Liver (tissue), 8 donors: ENCODE measurements at regions not wholly inside any gene's neighbourhood (a gene's known extent, or its start where the extent isn't known, plus 50 kb on each side); places are given as distances from the start of the nearest gene placed in this dataset.

ENCODE experiments used
- DNase-seq: peaks from one replicate; pipeline ENCODE4 v3.0.0-alpha.2; 2017; ENCODE audit warnings: low spot score
- H3K27ac ChIP-seq, 2 donors: one replicate each; pipeline ENCODE4 v1.7.0; 2013; ENCODE audit warnings: inconsistent platforms in 2 of 2, low read length in 2 of 2, control low read depth in 1 of 2, low read depth in 1 of 2, mild to moderate bottlenecking in 1 of 2
- H3K27me3 ChIP-seq, 4 donors: one replicate each; pipeline versions ENCODE4 v1.6.1 to v1.7.0; 2013; ENCODE audit warnings: low read length in 3 of 4, inconsistent platforms in 1 of 4, mild to moderate bottlenecking in 1 of 4, moderate library complexity in 1 of 4; ENCODE audit not compliant: control insufficient read depth in 4 of 4, insufficient read depth in 4 of 4
- H3K36me3 ChIP-seq, 4 donors: one replicate each; pipeline versions ENCODE4 v1.6.1 to v1.7.0; 2013; ENCODE audit warnings: low read length in 3 of 4, mild to moderate bottlenecking in 3 of 4, low read depth in 1 of 4, moderate library complexity in 1 of 4; ENCODE audit not compliant: control insufficient read depth in 4 of 4, insufficient read depth in 3 of 4
- H3K4me1 ChIP-seq, 4 donors: one replicate each; pipeline versions ENCODE4 v1.6.1 to v1.7.0; 2013; ENCODE audit warnings: low read length in 3 of 4, mild to moderate bottlenecking in 3 of 4, moderate library complexity in 1 of 4; ENCODE audit not compliant: control insufficient read depth in 4 of 4, insufficient read depth in 4 of 4
- H3K4me3 ChIP-seq, 3 donors: one replicate each; pipeline versions ENCODE4 v1.6.1 to v1.7.0; 2013; ENCODE audit warnings: low read length in 3 of 3, control low read depth in 1 of 3, low read depth in 1 of 3, mild to moderate bottlenecking in 1 of 3
- H3K9ac ChIP-seq, 2 donors: one replicate each; pipeline ENCODE4 v1.7.0; 2013; ENCODE audit warnings: low read length in 2 of 2, mild to moderate bottlenecking in 2 of 2, moderate library complexity in 2 of 2, control low read depth in 1 of 2, low read depth in 1 of 2
- H3K9me3 ChIP-seq, 4 donors: one replicate each; pipeline versions ENCODE4 v1.6.1 to v1.7.0; 2013; ENCODE audit warnings: low read length in 3 of 4; ENCODE audit not compliant: control insufficient read depth in 4 of 4
- EGR1 ChIP-seq, 2 donors: IDR thresholded peaks; 2 replicates each; pipeline ENCODE4 v1.6.1; 2016 to 2018; ENCODE audit warnings: antibody characterized with exemption in 2 of 2, low read depth in 2 of 2
- FOXA1 ChIP-seq: IDR thresholded peaks from 2 replicates; pipeline ENCODE4 v1.6.1; 2016; ENCODE audit warnings: antibody characterized with exemption
- FOXA2 ChIP-seq: IDR thresholded peaks from 2 replicates; pipeline ENCODE4 v1.6.1; 2016; ENCODE audit warnings: antibody characterized with exemption
- HNF4A ChIP-seq, 2 donors: conservative IDR thresholded peaks; 2 replicates each; pipeline ENCODE4 v1.6.1; 2016; ENCODE audit warnings: antibody characterized with exemption in 2 of 2, mild to moderate bottlenecking in 2 of 2
- HNF4G ChIP-seq: IDR thresholded peaks from 2 replicates; pipeline ENCODE4 v1.6.1; 2016; ENCODE audit warnings: antibody characterized with exemption
- JUND ChIP-seq, 2 donors: IDR thresholded peaks; 2 replicates each; pipeline ENCODE4 v1.6.1; 2016; ENCODE audit warnings: antibody characterized with exemption in 2 of 2
- NR2F2 ChIP-seq: IDR thresholded peaks from 2 replicates; pipeline ENCODE4 v1.6.1; 2016; ENCODE audit warnings: antibody characterized with exemption
- RAD21 ChIP-seq, 2 donors: IDR thresholded peaks; 2 replicates each; pipeline ENCODE4 v1.6.1; 2016; ENCODE audit warnings: antibody characterized with exemption in 2 of 2, mild to moderate bottlenecking in 2 of 2
- RXRA ChIP-seq, 2 donors: IDR thresholded peaks; 2 replicates each; pipeline ENCODE4 v1.6.1; 2017 to 2018; ENCODE audit warnings: antibody characterized with exemption in 2 of 2, mild to moderate bottlenecking in 1 of 2
- SP1 ChIP-seq: IDR thresholded peaks from 2 replicates; pipeline ENCODE4 v1.6.1; 2018; ENCODE audit warnings: antibody characterized with exemption, mild to moderate bottlenecking
- TAF1 ChIP-seq: conservative IDR thresholded peaks from 2 replicates; pipeline ENCODE4 v1.6.1; 2016; ENCODE audit warnings: antibody characterized with exemption, mild to moderate bottlenecking
- YY1 ChIP-seq: IDR thresholded peaks from 2 replicates; pipeline ENCODE4 v1.6.1; 2016; ENCODE audit warnings: antibody characterized with exemption, mild to moderate bottlenecking
- WGBS: extraction: QIAGEN DNeasy Blood & Tissue Kit; methylation state at CpG from one replicate; pipeline ENCODE4 v1.1.7; 2013; 5-methylcytosine and 5-hydroxymethylcytosine counted together
- TF ChIP-seq, protein P1 (sequence below): IDR thresholded peaks from 2 replicates; pipeline ENCODE4 v1.6.1; 2016; ENCODE audit warnings: antibody characterized with exemption
- TF ChIP-seq, protein P2 (sequence below): fragments of 150-350 bp; IDR thresholded peaks from 2 replicates; pipeline ENCODE4 v1.5.1; 2017; ENCODE audit warnings: improper control_type of control experiment, low read depth, low read length; ENCODE audit not compliant: missing input control
- TF ChIP-seq, protein P3 (sequence below): IDR thresholded peaks from 2 replicates; pipeline ENCODE4 v1.6.1; 2016; ENCODE audit warnings: antibody characterized with exemption
- TF ChIP-seq, protein P4 (sequence below): IDR thresholded peaks from 2 replicates; pipeline ENCODE4 v1.6.1; 2016; ENCODE audit warnings: antibody characterized with exemption, mild to moderate bottlenecking
- TF ChIP-seq, protein P5 (sequence below): IDR thresholded peaks from 2 replicates; pipeline ENCODE4 v1.6.1; 2016; ENCODE audit warnings: antibody characterized with exemption
- donor health status: healthy.
- donor health status: healthy.
- donor health status: healthy.
- donor health status: healthy.
- donor health status: healthy.

DNA sequence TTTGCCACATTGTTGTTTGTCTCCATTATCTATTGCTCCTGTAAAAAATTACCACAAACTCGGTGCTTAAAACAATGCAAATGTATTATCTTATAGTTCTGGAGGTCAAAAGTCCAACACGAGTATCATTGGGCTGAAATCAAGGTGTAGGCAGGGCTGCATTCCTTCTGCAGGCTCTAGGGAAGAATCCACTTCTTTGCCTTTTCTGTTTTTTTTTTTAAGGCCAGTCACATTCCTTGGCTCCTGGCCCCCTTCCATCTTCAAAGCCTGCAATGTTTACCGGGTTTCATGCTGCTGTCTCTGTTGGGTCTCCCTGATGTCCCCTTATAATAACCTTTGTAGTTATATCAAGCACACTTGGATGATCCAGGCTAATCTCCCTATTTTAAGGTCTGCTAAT is 212.7 kb downstream of the PTBP2 start:
- Histone ChIP-seq H3K9ac (no peak overlapping the region), H3K36me3 (no peaks in the 10 kb centered on the region), H3K27ac (no peak overlapping the region), H3K27me3 (no peaks in the 10 kb centered on the region), H3K4me1 (no peaks in the 10 kb centered on the region), H3K9me3 (peaks cover 0 to 1% (median 0%) of the 10 kb centered on the region in 4 donors), H3K4me3 (no peak overlapping the region)
- TF ChIP-seq, protein P1, sequence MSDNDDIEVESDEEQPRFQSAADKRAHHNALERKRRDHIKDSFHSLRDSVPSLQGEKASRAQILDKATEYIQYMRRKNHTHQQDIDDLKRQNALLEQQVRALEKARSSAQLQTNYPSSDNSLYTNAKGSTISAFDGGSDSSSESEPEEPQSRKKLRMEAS, result no peak
- TF ChIP-seq FOXA1 (no peak), EGR1 (IDR thresholded peaks at IDR 0.05; ENCODE audit: low read depth in 2 of 2) (no peak), YY1 (no peak), TAF1 (no peak), JUND (IDR thresholded peaks at IDR 0.05) (no peak), RAD21 (IDR thresholded peaks at IDR 0.05) (no peak), SP1 (no peak), FOXA2 (no peak), HNF4A (conservative IDR thresholded peaks at IDR 0.05) (no peak), HNF4G (no peak), RXRA (IDR thresholded peaks at IDR 0.05) (no peak), NR2F2 (no peak)
- TF ChIP-seq, protein P2, sequence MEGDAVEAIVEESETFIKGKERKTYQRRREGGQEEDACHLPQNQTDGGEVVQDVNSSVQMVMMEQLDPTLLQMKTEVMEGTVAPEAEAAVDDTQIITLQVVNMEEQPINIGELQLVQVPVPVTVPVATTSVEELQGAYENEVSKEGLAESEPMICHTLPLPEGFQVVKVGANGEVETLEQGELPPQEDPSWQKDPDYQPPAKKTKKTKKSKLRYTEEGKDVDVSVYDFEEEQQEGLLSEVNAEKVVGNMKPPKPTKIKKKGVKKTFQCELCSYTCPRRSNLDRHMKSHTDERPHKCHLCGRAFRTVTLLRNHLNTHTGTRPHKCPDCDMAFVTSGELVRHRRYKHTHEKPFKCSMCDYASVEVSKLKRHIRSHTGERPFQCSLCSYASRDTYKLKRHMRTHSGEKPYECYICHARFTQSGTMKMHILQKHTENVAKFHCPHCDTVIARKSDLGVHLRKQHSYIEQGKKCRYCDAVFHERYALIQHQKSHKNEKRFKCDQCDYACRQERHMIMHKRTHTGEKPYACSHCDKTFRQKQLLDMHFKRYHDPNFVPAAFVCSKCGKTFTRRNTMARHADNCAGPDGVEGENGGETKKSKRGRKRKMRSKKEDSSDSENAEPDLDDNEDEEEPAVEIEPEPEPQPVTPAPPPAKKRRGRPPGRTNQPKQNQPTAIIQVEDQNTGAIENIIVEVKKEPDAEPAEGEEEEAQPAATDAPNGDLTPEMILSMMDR, result no peak
- TF ChIP-seq, protein P3, sequence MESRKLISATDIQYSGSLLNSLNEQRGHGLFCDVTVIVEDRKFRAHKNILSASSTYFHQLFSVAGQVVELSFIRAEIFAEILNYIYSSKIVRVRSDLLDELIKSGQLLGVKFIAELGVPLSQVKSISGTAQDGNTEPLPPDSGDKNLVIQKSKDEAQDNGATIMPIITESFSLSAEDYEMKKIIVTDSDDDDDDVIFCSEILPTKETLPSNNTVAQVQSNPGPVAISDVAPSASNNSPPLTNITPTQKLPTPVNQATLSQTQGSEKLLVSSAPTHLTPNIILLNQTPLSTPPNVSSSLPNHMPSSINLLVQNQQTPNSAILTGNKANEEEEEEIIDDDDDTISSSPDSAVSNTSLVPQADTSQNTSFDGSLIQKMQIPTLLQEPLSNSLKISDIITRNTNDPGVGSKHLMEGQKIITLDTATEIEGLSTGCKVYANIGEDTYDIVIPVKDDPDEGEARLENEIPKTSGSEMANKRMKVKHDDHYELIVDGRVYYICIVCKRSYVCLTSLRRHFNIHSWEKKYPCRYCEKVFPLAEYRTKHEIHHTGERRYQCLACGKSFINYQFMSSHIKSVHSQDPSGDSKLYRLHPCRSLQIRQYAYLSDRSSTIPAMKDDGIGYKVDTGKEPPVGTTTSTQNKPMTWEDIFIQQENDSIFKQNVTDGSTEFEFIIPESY, result no peak
- TF ChIP-seq, protein P4, sequence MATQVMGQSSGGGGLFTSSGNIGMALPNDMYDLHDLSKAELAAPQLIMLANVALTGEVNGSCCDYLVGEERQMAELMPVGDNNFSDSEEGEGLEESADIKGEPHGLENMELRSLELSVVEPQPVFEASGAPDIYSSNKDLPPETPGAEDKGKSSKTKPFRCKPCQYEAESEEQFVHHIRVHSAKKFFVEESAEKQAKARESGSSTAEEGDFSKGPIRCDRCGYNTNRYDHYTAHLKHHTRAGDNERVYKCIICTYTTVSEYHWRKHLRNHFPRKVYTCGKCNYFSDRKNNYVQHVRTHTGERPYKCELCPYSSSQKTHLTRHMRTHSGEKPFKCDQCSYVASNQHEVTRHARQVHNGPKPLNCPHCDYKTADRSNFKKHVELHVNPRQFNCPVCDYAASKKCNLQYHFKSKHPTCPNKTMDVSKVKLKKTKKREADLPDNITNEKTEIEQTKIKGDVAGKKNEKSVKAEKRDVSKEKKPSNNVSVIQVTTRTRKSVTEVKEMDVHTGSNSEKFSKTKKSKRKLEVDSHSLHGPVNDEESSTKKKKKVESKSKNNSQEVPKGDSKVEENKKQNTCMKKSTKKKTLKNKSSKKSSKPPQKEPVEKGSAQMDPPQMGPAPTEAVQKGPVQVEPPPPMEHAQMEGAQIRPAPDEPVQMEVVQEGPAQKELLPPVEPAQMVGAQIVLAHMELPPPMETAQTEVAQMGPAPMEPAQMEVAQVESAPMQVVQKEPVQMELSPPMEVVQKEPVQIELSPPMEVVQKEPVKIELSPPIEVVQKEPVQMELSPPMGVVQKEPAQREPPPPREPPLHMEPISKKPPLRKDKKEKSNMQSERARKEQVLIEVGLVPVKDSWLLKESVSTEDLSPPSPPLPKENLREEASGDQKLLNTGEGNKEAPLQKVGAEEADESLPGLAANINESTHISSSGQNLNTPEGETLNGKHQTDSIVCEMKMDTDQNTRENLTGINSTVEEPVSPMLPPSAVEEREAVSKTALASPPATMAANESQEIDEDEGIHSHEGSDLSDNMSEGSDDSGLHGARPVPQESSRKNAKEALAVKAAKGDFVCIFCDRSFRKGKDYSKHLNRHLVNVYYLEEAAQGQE, result no peak
- TF ChIP-seq, protein P5, sequence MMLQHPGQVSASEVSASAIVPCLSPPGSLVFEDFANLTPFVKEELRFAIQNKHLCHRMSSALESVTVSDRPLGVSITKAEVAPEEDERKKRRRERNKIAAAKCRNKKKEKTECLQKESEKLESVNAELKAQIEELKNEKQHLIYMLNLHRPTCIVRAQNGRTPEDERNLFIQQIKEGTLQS, result no peak
- 31% methylated on average over 3 of the region's 3 CpGs for WGBS
- DNase-seq, result no peak
